Ishikawa (cell line): ENCODE measurements at regions not wholly inside any gene's neighbourhood (a gene's known extent, or its start where the extent isn't known, plus 50 kb on each side); places are given as distances from the start of the nearest gene placed in this dataset.

Experiments used
- CEBPB ChIP-seq: IDR thresholded peaks from 2 replicates; pipeline ENCODE4 v1.6.1; 2012
- CREB1 ChIP-seq: IDR thresholded peaks from 2 replicates; pipeline ENCODE4 v1.6.1; 2012; ENCODE audit warnings: low read depth
- EGR1 ChIP-seq: IDR thresholded peaks from 2 replicates; pipeline ENCODE4 v1.6.1; 2012
- EP300 ChIP-seq: IDR thresholded peaks from 2 replicates; pipeline ENCODE4 v1.6.1; 2012; ENCODE audit warnings: borderline replicate concordance
- FOXM1 ChIP-seq: IDR thresholded peaks from 2 replicates; pipeline ENCODE4 v1.6.1; 2012; ENCODE audit warnings: low read depth, borderline replicate concordance
- MAX ChIP-seq: IDR thresholded peaks from 2 replicates; pipeline ENCODE4 v1.6.1; 2012
- NFIC ChIP-seq: IDR thresholded peaks from 2 replicates; pipeline ENCODE4 v1.6.1; 2012
- RAD21 ChIP-seq: IDR thresholded peaks from 2 replicates; pipeline ENCODE4 v1.6.1; 2012; ENCODE audit warnings: low read depth
- REST ChIP-seq: IDR thresholded peaks from 2 replicates; pipeline ENCODE4 v1.6.1; 2012; ENCODE audit warnings: low read depth, mild to moderate bottlenecking
- TAF1 ChIP-seq: IDR thresholded peaks from 2 replicates; pipeline ENCODE4 v1.6.1; 2012; ENCODE audit warnings: low read depth, mild to moderate bottlenecking
- TCF12 ChIP-seq: IDR thresholded peaks from 2 replicates; pipeline ENCODE4 v1.6.1; 2012; ENCODE audit warnings: low read depth
- TEAD4 ChIP-seq: IDR thresholded peaks from 2 replicates; pipeline ENCODE4 v1.6.1; 2012
- USF1 ChIP-seq: IDR thresholded peaks from 2 replicates; pipeline ENCODE4 v1.6.1; 2012
- YY1 ChIP-seq: IDR thresholded peaks from 2 replicates; pipeline ENCODE4 v1.6.1; 2012; ENCODE audit warnings: low read depth
- ZBTB7A ChIP-seq: IDR thresholded peaks from 2 replicates; pipeline ENCODE4 v1.6.1; 2012; ENCODE audit warnings: low read depth

- no peak for TF ChIP-seq EP300
- TF ChIP-seq CEBPB = no peak
- no peak for TF ChIP-seq NFIC
- no peak for TF ChIP-seq TEAD4
- no peak for TF ChIP-seq ZBTB7A
- TF ChIP-seq MAX = no peak
- no peak for TF ChIP-seq YY1
- TF ChIP-seq FOXM1 = no peak
- TF ChIP-seq RAD21 = no peak
- no peak for TF ChIP-seq TAF1
- no peak for TF ChIP-seq CREB1
- no peak for TF ChIP-seq EGR1
- TF ChIP-seq USF1 = no peak
- TF ChIP-seq REST = no peak
- no peak for TF ChIP-seq TCF12
Measured at GRCh38 chr18:73452866-73453265, 585.1 kb upstream of the NETO1 start.

- TF ChIP-seq FOXM1 = no peak
- TF ChIP-seq EGR1 = no peak
- no peak for TF ChIP-seq RAD21
- no peak for TF ChIP-seq ZBTB7A
- TF ChIP-seq YY1 = no peak
- TF ChIP-seq EP300 = no peak
- TF ChIP-seq USF1 = no peak
- TF ChIP-seq TEAD4 = no peak
- TF ChIP-seq CEBPB = no peak
- TF ChIP-seq MAX = no peak
- no peak for TF ChIP-seq TCF12
- no peak for TF ChIP-seq CREB1
- TF ChIP-seq NFIC = no peak
- no peak for TF ChIP-seq REST
- TF ChIP-seq TAF1 = no peak
Measured at GRCh38 chr18:73446502-73446901, 578.7 kb upstream of the NETO1 start.

GRCh38 chr18:73431620-73432019 lies 563.8 kb upstream of the NETO1 start:
- TF ChIP-seq CREB1 = no peak
- no peak for TF ChIP-seq EGR1
- TF ChIP-seq RAD21 = no peak
- TF ChIP-seq ZBTB7A = no peak
- TF ChIP-seq TCF12 = no peak
- no peak for TF ChIP-seq USF1
- TF ChIP-seq TAF1 = no peak
- no peak for TF ChIP-seq MAX
- no peak for TF ChIP-seq TEAD4
- no peak for TF ChIP-seq FOXM1
- no peak for TF ChIP-seq REST
- no peak for TF ChIP-seq YY1

GRCh38 chr18:73421010-73421409 lies 553.2 kb upstream of the NETO1 start:
- TF ChIP-seq CREB1 (no peak), FOXM1 (no peak), USF1 (no peak), MAX (no peak), EP300 (no peak), TEAD4 (no peak), NFIC (no peak), RAD21 (no peak), EGR1 (no peak), YY1 (no peak), TCF12 (no peak), ZBTB7A (no peak)
